Testis (tissue), 2 donors: ENCODE measurements at regions not wholly inside any gene's neighbourhood (a gene's known extent, or its start where the extent isn't known, plus 50 kb on each side); places are given as distances from the start of the nearest gene placed in this dataset.

Source experiments
- DNase-seq: peaks from one replicate; pipeline ENCODE4 v3.0.0-alpha.2; 2019
- H3K27ac ChIP-seq, 2 donors: fragments of 200-600 bp; sonication (generic); one replicate each; pipeline ENCODE4 v1.5.1; 2019
- H3K27me3 ChIP-seq: fragments of 200-600 bp; sonication (generic); one replicate; pipeline ENCODE4 v1.5.1; 2019
- H3K36me3 ChIP-seq: fragments of 200-600 bp; sonication (generic); one replicate; pipeline ENCODE4 v1.5.1; 2017; ENCODE audit warnings: low read depth; ENCODE audit errors: missing control alignments
- H3K4me1 ChIP-seq: fragments of 200-600 bp; sonication (generic); one replicate; pipeline ENCODE4 v1.5.1; 2019
- H3K4me3 ChIP-seq, 2 donors: fragments of 200-600 bp; sonication (generic); one replicate each; pipeline ENCODE4 v1.5.1; 2017 to 2019
- H3K9me3 ChIP-seq: fragments of 200-600 bp; sonication (generic); one replicate; pipeline ENCODE4 v1.5.1; 2017
- CTCF ChIP-seq, 3 experiments: fragments of 450-650 bp in 2 of 3; fragments of 200-600 bp in 1 of 3; sonication (generic) in 1 of 3; IDR thresholded peaks; one replicate each; pipeline ENCODE4 v1.5.1; 2016 to 2019; ENCODE audit warnings: antibody characterized with exemption in 3 of 3, mild to moderate bottlenecking in 2 of 3, moderate library complexity in 1 of 3
- POLR2A ChIP-seq: fragments of 450-650 bp; IDR thresholded peaks from one replicate; pipeline ENCODE4 v1.6.1; 2017; ENCODE audit warnings: antibody characterized with exemption, mild to moderate bottlenecking, moderate library complexity
- WGBS, 2 donors: methylation state at CpG; one replicate each; pipeline ENCODE4 v1.1.5; 2018; 5-methylcytosine and 5-hydroxymethylcytosine counted together
- intact Hi-C: fragments of 100-400 bp; cut with DNase I; formaldehyde crosslinking; loops from one replicate; pipeline ENCODE4 v1.15.1; 2023; ENCODE audit warnings: low total_unique reads

- intact Hi-C loops, result no loop called here
- H3K4me1 ChIP-seq, result no peaks in the 10 kb centered on the region
- DNase-seq, result no peak
- no peaks in the 10 kb centered on the region for H3K9me3 ChIP-seq
- no peak overlapping the region for H3K27ac ChIP-seq
- no peaks in the 10 kb centered on the region for H3K27me3 ChIP-seq
- WGBS, 2 donors, result 67 to 70% methylated on average over 4 of the region's 4 CpGs
- H3K36me3 ChIP-seq, result no peaks in the 10 kb centered on the region
- no peak overlapping the region for H3K4me3 ChIP-seq
- no peak for TF ChIP-seq CTCF (IDR thresholded peaks at IDR 0.05)
- no peak for TF ChIP-seq POLR2A
Measured at GRCh38 chr6:44618371-44618770, 230.9 kb downstream of the CDC5L start.

- 63% methylated on average over 4 of the region's 4 CpGs for WGBS, 2 donors
- Histone ChIP-seq H3K27ac (no peak overlapping the region), H3K27me3 (no peaks in the 10 kb centered on the region), H3K4me3 (no peak overlapping the region), H3K36me3 (no peaks in the 10 kb centered on the region), H3K4me1 (no peaks in the 10 kb centered on the region), H3K9me3 (no peaks in the 10 kb centered on the region)
- DNase-seq, result no peak
- intact Hi-C loops, result no loop called here
- TF ChIP-seq POLR2A (no peak), CTCF (IDR thresholded peaks at IDR 0.05) (no peak)
Measured at GRCh38 chr6:44620922-44621321, 233.4 kb downstream of the CDC5L start.

GRCh38 chr6:44621846-44622245 is 234.3 kb downstream of the CDC5L start:
- H3K4me3 ChIP-seq, result no peak overlapping the region
- intact Hi-C loops, result no loop called here
- no peaks in the 10 kb centered on the region for H3K9me3 ChIP-seq
- WGBS, 2 donors, result 39 to 45% methylated on average over 2 of the region's 2 CpGs
- H3K4me1 ChIP-seq, result peaks cover 3% of the 10 kb centered on the region
- TF ChIP-seq CTCF (IDR thresholded peaks at IDR 0.05) (no peak), POLR2A (no peak)
- no peak overlapping the region for H3K27ac ChIP-seq
- no peaks in the 10 kb centered on the region for H3K36me3 ChIP-seq
- H3K27me3 ChIP-seq, result no peaks in the 10 kb centered on the region
- peak; percentile 33 for DNase-seq

GRCh38 chr6:44622555-44622954 is 235.0 kb downstream of the CDC5L start:
- Histone ChIP-seq H3K27ac (no peak overlapping the region), H3K4me3 (no peak overlapping the region), H3K27me3 (no peaks in the 10 kb centered on the region), H3K9me3 (no peaks in the 10 kb centered on the region), H3K36me3 (no peaks in the 10 kb centered on the region), H3K4me1 (peaks cover 3% of the 10 kb centered on the region)
- DNase-seq, result no peak
- TF ChIP-seq CTCF (IDR thresholded peaks at IDR 0.05), result no peak
- no peak for TF ChIP-seq POLR2A
- WGBS, 2 donors, result 79 to 92% methylated on average over 8 of the region's 8 CpGs
- intact Hi-C loops, result no loop called here

- TF ChIP-seq CTCF (IDR thresholded peaks at IDR 0.05), result no peak
- TF ChIP-seq POLR2A, result no peak
- Histone ChIP-seq H3K27ac (no peak overlapping the region), H3K27me3 (no peaks in the 10 kb centered on the region), H3K9me3 (no peaks in the 10 kb centered on the region), H3K4me1 (peaks cover 3% of the 10 kb centered on the region), H3K36me3 (no peaks in the 10 kb centered on the region), H3K4me3 (no peak overlapping the region)
- 75 to 79% methylated on average over 2 of the region's 2 CpGs for whole genome bisulfite sequencing, 2 donors
- intact Hi-C loops, result no loop called here
- DNase-seq, result no peak
Measured at GRCh38 chr6:44622956-44623355, 235.4 kb downstream of the CDC5L start.
